ENCODE measurements at regions not wholly inside any gene's neighbourhood (a gene's known extent, or its start where the extent isn't known, plus 50 kb on each side); places are given as distances from the start of the nearest gene placed in this dataset.

DNA sequence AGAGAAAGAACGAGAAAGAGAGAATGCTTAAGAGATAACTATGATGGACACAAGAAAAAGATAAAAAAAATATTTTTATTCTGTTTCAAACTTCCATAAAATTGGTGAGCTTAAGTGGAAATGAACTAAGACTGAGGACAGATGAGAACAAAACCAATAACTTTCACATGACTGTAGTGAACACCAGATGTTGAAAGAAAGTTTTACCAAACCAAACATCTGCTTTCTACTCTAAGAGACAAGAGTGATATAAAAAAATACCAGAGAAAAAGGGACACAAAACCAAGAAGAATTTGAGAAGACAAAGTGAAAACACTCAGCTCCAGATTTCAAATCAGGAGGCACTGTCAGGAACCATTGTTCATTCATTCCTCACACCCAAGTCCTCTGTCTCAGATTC lies 147.9 kb downstream of the IMPG2 start:
- Mint-ChIP-seq H3K27me3 (peaks cover 8% of the 10 kb centered on the region), H3K27ac (peak overlapping the region; percentile 68), H3K36me3 (ENCODE audit: low read depth) (no peaks in the 10 kb centered on the region), H3K4me3 (no peak overlapping the region), H3K4me1 (peaks cover 19% of the 10 kb centered on the region), H3K9me3 (ENCODE audit: low read depth) (no peaks in the 10 kb centered on the region)
- DNase-seq (no peak), ATAC-seq (no peak)
- POLR2A ChIA-PET: no interaction called here
- CTCF ChIA-PET: no interaction called here
- intact Hi-C loops (cut with DNase I, micrococcal nuclease): loop anchor here in 1 of 2 experiments (1.0 kb wide), 1 partner anchor 48 kb away; no protein-coding TSS in a partner anchor

DNA sequence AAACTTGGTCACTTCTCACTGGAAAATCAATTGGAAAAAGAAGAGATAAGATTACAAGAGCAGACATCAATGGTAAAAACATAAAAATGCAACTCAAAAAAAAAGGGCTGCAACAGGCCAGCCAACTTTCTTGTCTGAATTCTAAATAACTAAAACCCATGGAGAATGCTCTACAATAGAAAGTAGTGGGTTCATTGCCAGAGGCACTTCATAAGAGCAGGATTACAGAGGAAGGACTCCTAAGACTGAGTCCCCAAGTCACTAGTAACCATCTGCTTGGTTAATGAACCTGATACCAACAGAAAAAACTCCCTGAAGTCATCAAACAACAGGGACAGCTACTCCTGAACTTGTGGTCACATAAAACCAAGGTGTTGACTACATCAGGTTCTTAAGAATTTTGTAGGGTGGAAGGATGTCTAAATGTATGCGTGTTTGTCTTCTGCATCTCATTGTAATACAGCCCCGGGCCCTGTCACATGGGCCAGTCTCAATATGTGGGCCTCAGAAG lies 148.6 kb downstream of the IMPG2 start:
- Mint-ChIP-seq H3K27ac (peak overlapping the region; percentile 68), H3K4me3 (no peak overlapping the region), H3K27me3 (peaks cover 10% of the 10 kb centered on the region), H3K9me3 (ENCODE audit: low read depth) (no peaks in the 10 kb centered on the region), H3K4me1 (peaks cover 19% of the 10 kb centered on the region), H3K36me3 (ENCODE audit: low read depth) (no peaks in the 10 kb centered on the region)
- ATAC-seq: peak; percentile 82
- intact Hi-C loops (cut with DNase I, micrococcal nuclease): loop anchor here (1.0 kb wide), 1 partner anchor 49 kb away; no protein-coding TSS in a partner anchor
- DNase-seq: peak; percentile 35
- CTCF ChIA-PET: no interaction called here
- POLR2A ChIA-PET: no interaction called here

DNA sequence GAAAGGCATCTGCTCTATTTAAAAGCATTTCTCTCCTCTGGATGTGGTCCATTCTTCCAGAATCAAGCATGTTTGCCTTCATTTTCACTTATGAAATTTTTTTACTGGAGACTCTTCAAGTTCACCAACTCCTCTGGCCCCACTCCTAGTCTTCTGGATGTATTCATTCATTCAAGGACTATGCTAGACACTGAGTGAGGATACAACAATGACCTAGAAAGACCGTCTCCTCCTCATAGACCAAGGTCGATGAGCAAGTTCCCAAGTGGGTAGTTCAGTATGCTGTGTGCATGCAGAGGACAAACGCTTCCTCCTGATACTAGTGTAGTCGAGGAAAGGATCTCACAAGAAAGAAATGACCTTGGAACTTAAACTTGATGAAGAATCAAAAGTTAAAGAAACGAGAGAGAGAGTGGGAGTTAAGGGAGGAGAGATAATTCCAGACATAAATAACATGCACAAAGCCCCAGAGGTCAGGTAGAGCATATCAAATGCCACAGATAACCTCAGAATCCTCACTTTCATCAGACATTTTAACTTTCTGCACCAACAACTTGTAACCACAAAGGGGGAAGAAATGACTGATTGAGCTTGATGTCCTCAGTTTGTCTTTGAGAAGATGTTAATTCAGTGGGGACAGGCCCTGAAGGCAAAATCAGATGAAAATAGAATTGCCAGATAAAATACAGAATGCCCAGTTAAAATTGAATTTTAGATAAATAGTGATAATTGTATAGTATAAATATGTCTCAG lies 149.4 kb downstream of the IMPG2 start:
- DNase-seq (no peak), ATAC-seq (peak; percentile 62)
- Mint-ChIP-seq H3K27me3 (peaks cover 15% of the 10 kb centered on the region), H3K4me1 (peaks cover 19% of the 10 kb centered on the region), H3K9me3 (ENCODE audit: low read depth) (no peaks in the 10 kb centered on the region), H3K4me3 (no peak overlapping the region), H3K36me3 (ENCODE audit: low read depth) (no peaks in the 10 kb centered on the region), H3K27ac (peak overlapping the region; percentile 48)
- intact Hi-C loops (cut with DNase I, micrococcal nuclease): loop anchor here in 1 of 2 experiments (1.0 kb wide), 1 partner anchor 49 kb away; no protein-coding TSS in a partner anchor
- CTCF ChIA-PET: interaction anchor here (0.8 kb wide), 1 partner anchor 25 kb away, joined by 3 read pairs; no protein-coding TSS in a partner anchor
- POLR2A ChIA-PET: no interaction called here

DNA sequence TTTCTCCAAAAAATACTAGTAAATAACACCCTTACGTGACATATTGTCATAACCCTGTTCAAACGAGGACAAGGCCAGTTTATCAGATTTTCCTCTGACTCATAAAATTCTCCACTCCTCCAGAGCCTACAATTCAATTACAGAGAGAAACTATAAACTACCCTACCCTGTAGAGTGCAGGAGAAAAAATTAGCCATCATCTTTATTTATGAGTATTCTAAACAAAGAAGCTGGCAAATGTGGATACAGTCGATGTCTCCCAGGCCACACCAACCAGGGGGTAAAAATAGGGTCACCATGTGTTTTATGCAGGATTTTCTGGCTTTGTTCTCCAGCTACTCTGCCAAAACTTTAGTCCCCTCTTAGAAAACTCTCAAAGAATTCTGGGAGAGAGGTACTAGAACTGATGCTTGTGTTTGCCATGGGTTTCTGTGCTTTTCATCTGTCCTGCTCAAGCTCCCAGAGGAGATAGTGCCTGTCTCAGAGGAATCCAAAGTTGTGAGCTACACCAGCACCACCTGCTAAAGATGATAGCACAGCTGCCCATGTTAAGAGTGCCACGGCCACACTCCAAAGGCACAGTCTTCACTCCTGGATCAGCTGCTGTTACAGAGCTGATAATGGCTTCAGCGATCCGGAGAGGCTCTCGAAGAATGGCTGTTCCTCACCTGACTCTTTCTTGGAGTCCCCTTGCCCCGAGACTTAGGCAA lies 150.2 kb downstream of the IMPG2 start:
- DNase-seq (no peak), ATAC-seq (peak; percentile 51)
- peaks cover 15% of the 10 kb centered on the region for H3K27me3 Mint-ChIP-seq
- H3K4me1 Mint-ChIP-seq: peaks cover 19% of the 10 kb centered on the region
- CTCF ChIA-PET: interaction anchor here (0.8 to 1.3 kb wide), 2 partner anchors 26 to 99 kb away, joined by 3 to 5 read pairs; no protein-coding TSS in a partner anchor
- no peak overlapping the region for H3K27ac Mint-ChIP-seq
- POLR2A ChIA-PET: interaction anchor here (0.5 kb wide), 1 partner anchor 420 kb away, joined by 4 read pairs; no protein-coding TSS in a partner anchor
- H3K36me3 Mint-ChIP-seq (ENCODE audit: low read depth): no peaks in the 10 kb centered on the region
- no peak overlapping the region for H3K4me3 Mint-ChIP-seq
- H3K9me3 Mint-ChIP-seq (ENCODE audit: low read depth): no peaks in the 10 kb centered on the region
- intact Hi-C loops (cut with DNase I, micrococcal nuclease): no loop called here

DNA sequence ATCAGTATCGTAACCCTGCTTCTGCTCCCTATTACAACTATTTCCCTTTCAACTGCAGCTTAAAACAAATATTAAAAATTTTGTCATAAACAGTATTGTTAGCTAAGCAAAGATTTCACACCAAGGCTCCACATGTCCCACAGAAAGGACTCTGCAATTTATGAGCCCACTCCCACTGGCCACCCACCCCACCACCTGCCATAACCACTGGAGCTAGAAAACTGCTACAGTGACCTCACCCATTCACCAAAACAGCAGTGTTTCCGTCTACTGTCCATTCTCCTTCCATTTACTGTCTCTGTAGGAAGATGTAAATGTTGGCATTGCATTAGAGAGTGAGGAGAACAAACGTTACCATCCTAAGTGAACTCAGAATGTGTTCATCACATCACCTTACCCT lies 150.9 kb downstream of the IMPG2 start:
- H3K9me3 Mint-ChIP-seq (ENCODE audit: low read depth): no peaks in the 10 kb centered on the region
- ATAC-seq: no peak
- CTCF ChIA-PET: interaction anchor here (1.3 kb wide), 1 partner anchor 99 kb away, joined by 5 read pairs; no protein-coding TSS in a partner anchor
- intact Hi-C loops (cut with DNase I, micrococcal nuclease): no loop called here
- no peak for DNase-seq
- no peak overlapping the region for H3K4me3 Mint-ChIP-seq
- peaks cover 15% of the 10 kb centered on the region for H3K27me3 Mint-ChIP-seq
- no peaks in the 10 kb centered on the region for H3K36me3 Mint-ChIP-seq (ENCODE audit: low read depth)
- POLR2A ChIA-PET: no interaction called here
- peaks cover 19% of the 10 kb centered on the region for H3K4me1 Mint-ChIP-seq
- H3K27ac Mint-ChIP-seq: no peak overlapping the region

DNA sequence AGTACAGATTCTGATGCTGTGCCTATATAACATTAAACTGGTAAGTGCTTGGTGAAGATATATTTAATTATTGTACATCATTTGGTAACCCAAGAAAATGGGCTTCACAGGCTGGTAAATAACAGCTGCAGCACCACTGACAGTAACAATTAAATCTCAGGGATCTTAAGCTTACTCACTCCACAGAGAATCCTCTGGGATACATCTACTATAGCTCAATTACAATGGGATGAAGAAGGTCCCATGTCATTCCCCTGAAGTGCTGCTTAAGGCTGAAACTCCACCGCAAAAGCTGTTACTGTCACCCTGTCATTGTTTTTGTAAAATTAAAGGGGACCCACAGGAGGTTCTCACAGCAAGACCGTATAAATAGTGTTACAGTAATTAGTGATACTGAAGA lies 153.0 kb downstream of the IMPG2 start:
- ATAC-seq: no peak
- Mint-ChIP-seq H3K27ac (no peak overlapping the region), H3K27me3 (peaks cover 25% of the 10 kb centered on the region), H3K9me3 (ENCODE audit: low read depth) (no peaks in the 10 kb centered on the region), H3K4me3 (no peak overlapping the region), H3K4me1 (peaks cover 17% of the 10 kb centered on the region), H3K36me3 (ENCODE audit: low read depth) (no peaks in the 10 kb centered on the region)
- ChIA-PET POLR2A (interaction anchor here (0.6 kb wide), 1 partner anchor 28 kb away, joined by 5 read pairs; no protein-coding TSS in a partner anchor), CTCF (no interaction called here)
- DNase-seq: no peak
- intact Hi-C loops (cut with DNase I, micrococcal nuclease): no loop called here

DNA sequence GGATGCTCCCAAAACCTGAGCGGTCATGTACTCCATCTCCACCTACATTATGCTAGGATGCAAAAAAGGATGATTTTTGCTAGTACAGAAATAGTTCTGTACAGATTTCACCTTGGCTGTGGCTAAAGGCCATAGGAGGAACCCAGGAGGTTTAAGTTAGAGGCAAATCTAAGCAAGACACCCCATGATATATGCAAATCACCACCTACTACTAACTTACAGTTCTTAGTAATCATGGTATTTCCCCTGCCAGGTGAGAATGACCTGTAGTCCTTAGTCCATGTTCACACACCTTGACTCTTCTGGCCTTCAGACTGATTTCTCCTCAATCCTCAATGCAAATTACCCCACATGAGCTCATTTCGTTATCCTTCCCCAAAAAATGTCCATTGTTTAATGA lies 154.2 kb downstream of the IMPG2 start:
- CTCF ChIA-PET: interaction anchor here (0.8 kb wide), 1 partner anchor 126 kb away, joined by 3 read pairs; no protein-coding TSS in a partner anchor
- POLR2A ChIA-PET: no interaction called here
- no peak overlapping the region for H3K4me3 Mint-ChIP-seq
- intact Hi-C loops (cut with DNase I, micrococcal nuclease): no loop called here
- H3K36me3 Mint-ChIP-seq (ENCODE audit: low read depth): no peaks in the 10 kb centered on the region
- H3K27me3 Mint-ChIP-seq: peaks cover 29% of the 10 kb centered on the region
- ATAC-seq: no peak
- H3K27ac Mint-ChIP-seq: no peak overlapping the region
- H3K9me3 Mint-ChIP-seq (ENCODE audit: low read depth): no peaks in the 10 kb centered on the region
- no peak for DNase-seq
- H3K4me1 Mint-ChIP-seq: peaks cover 6% of the 10 kb centered on the region

DNA sequence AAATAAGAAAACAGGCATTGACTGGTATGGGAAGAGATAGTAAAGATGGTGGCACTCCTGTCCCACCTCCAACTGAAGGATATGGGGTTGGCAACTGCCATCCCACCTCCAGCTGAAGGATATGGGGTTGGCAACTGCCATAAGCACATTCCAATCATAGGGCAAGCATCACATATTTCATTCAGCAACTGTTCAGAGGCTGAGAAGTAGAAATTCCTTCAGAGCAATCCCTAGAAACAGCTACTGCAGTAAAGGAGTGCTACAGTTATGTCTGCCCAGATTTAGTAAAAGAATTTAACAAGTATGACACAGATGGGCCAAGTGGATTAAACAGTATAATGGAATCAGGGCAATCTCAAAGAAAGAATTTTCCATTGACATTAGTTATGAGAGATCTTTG lies 156.8 kb downstream of the IMPG2 start:
- H3K36me3 Mint-ChIP-seq (ENCODE audit: low read depth): no peaks in the 10 kb centered on the region
- DNase-seq (no peak), ATAC-seq (no peak)
- no peak overlapping the region for H3K4me3 Mint-ChIP-seq
- no peaks in the 10 kb centered on the region for H3K9me3 Mint-ChIP-seq (ENCODE audit: low read depth)
- no peak overlapping the region for H3K27ac Mint-ChIP-seq
- intact Hi-C loops (cut with DNase I, micrococcal nuclease): no loop called here
- H3K4me1 Mint-ChIP-seq: no peaks in the 10 kb centered on the region
- H3K27me3 Mint-ChIP-seq: peaks cover 31% of the 10 kb centered on the region
- ChIA-PET CTCF (interaction anchor here (0.5 to 0.7 kb wide), 2 partner anchors 43 to 1279 kb away, joined by 3 read pairs; no protein-coding TSS in a partner anchor), POLR2A (no interaction called here)

DNA sequence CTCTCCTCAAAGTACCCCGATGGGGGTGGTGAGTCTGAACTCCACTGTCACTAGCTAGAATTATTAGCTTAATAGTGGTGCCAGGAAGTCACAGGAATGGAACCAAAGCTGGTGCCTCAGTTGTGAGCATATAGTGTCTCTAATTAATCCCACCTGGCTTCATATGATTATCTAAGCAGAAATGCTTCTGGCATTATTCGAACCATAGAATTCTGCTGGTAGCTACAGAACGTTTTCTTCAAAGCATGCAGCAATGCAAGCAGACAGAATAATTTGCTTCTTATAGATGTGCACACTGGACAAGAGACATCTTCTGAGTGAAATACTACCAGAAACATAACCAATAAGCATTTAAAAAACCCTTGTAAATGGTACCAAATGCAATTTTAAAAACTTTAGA lies 160.9 kb downstream of the IMPG2 start:
- peaks cover 34% of the 10 kb centered on the region for H3K27me3 Mint-ChIP-seq
- CTCF ChIA-PET: interaction anchor here (0.7 to 0.9 kb wide), 2 partner anchors 9 to 24 kb away, joined by 3 read pairs; no protein-coding TSS in a partner anchor
- H3K4me3 Mint-ChIP-seq: no peak overlapping the region
- POLR2A ChIA-PET: no interaction called here
- no peaks in the 10 kb centered on the region for H3K9me3 Mint-ChIP-seq (ENCODE audit: low read depth)
- DNase-seq (no peak), ATAC-seq (no peak)
- no peak overlapping the region for H3K27ac Mint-ChIP-seq
- H3K36me3 Mint-ChIP-seq (ENCODE audit: low read depth): no peaks in the 10 kb centered on the region
- no peaks in the 10 kb centered on the region for H3K4me1 Mint-ChIP-seq
- intact Hi-C loops (cut with DNase I, micrococcal nuclease): no loop called here

DNA sequence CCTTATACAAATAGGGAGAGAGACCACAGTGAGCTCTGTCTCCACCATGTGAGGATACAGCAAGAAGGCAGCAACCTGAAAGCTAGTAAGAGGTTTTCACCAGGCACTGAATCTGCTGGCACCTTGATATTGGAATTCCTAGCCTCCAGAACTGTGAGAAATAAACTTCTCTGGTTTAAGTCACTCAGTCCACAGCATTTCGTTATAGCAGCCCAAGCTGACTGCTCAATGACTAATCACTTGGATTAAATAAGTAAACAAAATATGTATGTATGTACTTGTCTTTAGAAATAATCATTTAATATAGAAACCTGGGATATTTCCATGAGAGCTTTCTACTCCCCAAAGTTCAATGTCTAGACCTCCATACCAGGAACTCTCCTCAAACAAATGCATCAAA lies 162.0 kb downstream of the IMPG2 start:
- POLR2A ChIA-PET: no interaction called here
- H3K36me3 Mint-ChIP-seq (ENCODE audit: low read depth): no peaks in the 10 kb centered on the region
- intact Hi-C loops (cut with DNase I, micrococcal nuclease): no loop called here
- H3K9me3 Mint-ChIP-seq (ENCODE audit: low read depth): no peaks in the 10 kb centered on the region
- H3K27ac Mint-ChIP-seq: no peak overlapping the region
- no peak overlapping the region for H3K4me3 Mint-ChIP-seq
- CTCF ChIA-PET: interaction anchor here (0.7 kb wide), 1 partner anchor 611 kb away, joined by 3 read pairs; no protein-coding TSS in a partner anchor
- no peak for ATAC-seq
- no peak for DNase-seq
- no peaks in the 10 kb centered on the region for H3K4me1 Mint-ChIP-seq
- H3K27me3 Mint-ChIP-seq: peaks cover 34% of the 10 kb centered on the region

DNA sequence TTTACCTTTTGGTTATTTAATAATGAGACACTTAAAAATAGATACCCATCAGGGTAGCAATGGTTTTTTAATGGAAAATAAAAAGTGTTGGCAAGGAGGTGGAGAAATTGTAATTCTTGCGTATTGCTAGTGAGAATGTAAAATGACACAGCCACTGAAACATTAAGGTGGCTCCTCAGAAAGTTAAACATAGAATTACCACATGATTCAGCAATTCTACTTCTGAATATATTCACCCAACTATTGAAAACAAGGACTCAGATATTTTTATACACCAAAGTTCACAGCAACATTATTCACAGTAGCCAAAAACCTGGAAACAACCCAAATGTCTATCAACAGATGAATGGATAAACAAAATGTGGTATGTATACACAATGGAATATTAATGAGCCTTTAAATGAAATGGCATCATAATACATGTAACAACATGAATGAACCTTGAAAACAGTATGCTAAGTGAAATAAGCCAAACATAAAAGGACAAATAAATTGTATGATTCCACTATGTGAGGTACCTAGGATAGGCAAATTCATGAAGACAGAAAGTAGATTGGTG lies 163.5 kb downstream of the IMPG2 start:
- ATAC-seq: no peak
- Mint-ChIP-seq H3K4me3 (no peak overlapping the region), H3K4me1 (no peaks in the 10 kb centered on the region), H3K27me3 (peaks cover 30% of the 10 kb centered on the region), H3K36me3 (ENCODE audit: low read depth) (no peaks in the 10 kb centered on the region), H3K9me3 (ENCODE audit: low read depth) (no peaks in the 10 kb centered on the region), H3K27ac (no peak overlapping the region)
- ChIA-PET POLR2A (no interaction called here), CTCF (no interaction called here)
- no peak for DNase-seq
- intact Hi-C loops (cut with DNase I, micrococcal nuclease): no loop called here

Measured in activated CD4-positive, alpha-beta T cell treated with anti-CD3 and anti-CD28 coated beads for 36 hours (primary cell).